Gastrocnemius medialis (tissue), 4 donors: ENCODE measurements at regions not wholly inside any gene's neighbourhood (a gene's known extent, or its start where the extent isn't known, plus 50 kb on each side); places are given as distances from the start of the nearest gene placed in this dataset.

ENCODE experiments used
- POLR2A ChIP-seq, 2 donors: fragments of 450-650 bp; IDR thresholded peaks; one replicate each; pipeline ENCODE4 v1.6.1; 2017; ENCODE audit warnings: antibody characterized with exemption in 2 of 2, mild to moderate bottlenecking in 2 of 2, moderate library complexity in 2 of 2
- TF ChIP-seq, protein P1 (sequence below), 5 experiments: fragments of 450-650 bp in 3 of 5; fragments of 200-600 bp in 2 of 5; sonication (generic) in 2 of 5; IDR thresholded peaks in 4 of 5; conservative IDR thresholded peaks in 1 of 5; 1 replicate in 4 of 5; 2 replicates in 1 of 5; pipeline ENCODE4 v1.5.1; 2016 to 2019; ENCODE audit warnings: antibody characterized with exemption in 5 of 5, mild to moderate bottlenecking in 3 of 5, moderate library complexity in 3 of 5

GRCh38 chr17:63032142-63032541, 66.1 kb downstream of the TANC2 start:
- TF ChIP-seq POLR2A (IDR thresholded peaks at IDR 0.05): no peak
- TF ChIP-seq, protein P1, sequence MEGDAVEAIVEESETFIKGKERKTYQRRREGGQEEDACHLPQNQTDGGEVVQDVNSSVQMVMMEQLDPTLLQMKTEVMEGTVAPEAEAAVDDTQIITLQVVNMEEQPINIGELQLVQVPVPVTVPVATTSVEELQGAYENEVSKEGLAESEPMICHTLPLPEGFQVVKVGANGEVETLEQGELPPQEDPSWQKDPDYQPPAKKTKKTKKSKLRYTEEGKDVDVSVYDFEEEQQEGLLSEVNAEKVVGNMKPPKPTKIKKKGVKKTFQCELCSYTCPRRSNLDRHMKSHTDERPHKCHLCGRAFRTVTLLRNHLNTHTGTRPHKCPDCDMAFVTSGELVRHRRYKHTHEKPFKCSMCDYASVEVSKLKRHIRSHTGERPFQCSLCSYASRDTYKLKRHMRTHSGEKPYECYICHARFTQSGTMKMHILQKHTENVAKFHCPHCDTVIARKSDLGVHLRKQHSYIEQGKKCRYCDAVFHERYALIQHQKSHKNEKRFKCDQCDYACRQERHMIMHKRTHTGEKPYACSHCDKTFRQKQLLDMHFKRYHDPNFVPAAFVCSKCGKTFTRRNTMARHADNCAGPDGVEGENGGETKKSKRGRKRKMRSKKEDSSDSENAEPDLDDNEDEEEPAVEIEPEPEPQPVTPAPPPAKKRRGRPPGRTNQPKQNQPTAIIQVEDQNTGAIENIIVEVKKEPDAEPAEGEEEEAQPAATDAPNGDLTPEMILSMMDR (IDR thresholded peaks at IDR 0.05 in 4 of 5, conservative IDR thresholded peaks at IDR 0.05 in 1 of 5): no peak
